SU-DHL-6 (cell line): ENCODE measurements at regions not wholly inside any gene's neighbourhood (a gene's known extent, or its start where the extent isn't known, plus 50 kb on each side); places are given as distances from the start of the nearest gene placed in this dataset.

Source experiments
- EZH2phosphoT487 ChIP-seq: fragments of 200-600 bp; sonication (generic), shearing (Covaris generic); conservative IDR thresholded peaks from 2 replicates; pipeline ENCODE4 v1.6.1; 2018; ENCODE audit warnings: mild to moderate bottlenecking, antibody characterized with exemption, low read length, moderate library complexity, mixed read lengths
- TF ChIP-seq, protein P1 (sequence below): fragments of 200-600 bp; sonication (generic); IDR thresholded peaks from one replicate; pipeline ENCODE4 v1.5.1; 2017; ENCODE audit warnings: antibody characterized with exemption, mild to moderate bottlenecking, low read length, moderate library complexity; ENCODE audit not compliant: insufficient read depth, poor library complexity, severe bottlenecking

DNA sequence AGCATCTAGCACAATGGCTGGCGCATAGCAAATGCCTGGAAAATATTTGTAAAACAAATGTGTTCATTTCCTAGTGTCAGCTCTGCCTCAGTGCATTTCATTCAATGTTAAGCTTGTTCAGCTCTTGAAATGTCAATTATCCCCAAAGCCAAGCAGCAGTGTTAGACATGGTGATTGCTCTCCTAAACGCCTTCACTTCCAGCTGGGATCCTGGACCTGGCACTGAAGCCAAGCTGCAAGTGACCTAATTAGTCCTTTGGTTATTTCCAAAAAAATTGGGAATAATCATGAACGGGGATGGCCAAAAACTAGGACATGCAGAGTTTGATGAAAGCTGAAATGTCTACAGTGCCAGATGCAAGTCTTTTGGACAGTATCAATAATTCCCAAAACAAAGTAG is 54.9 kb upstream of the MDGA2 start:
- TF ChIP-seq, protein P1, sequence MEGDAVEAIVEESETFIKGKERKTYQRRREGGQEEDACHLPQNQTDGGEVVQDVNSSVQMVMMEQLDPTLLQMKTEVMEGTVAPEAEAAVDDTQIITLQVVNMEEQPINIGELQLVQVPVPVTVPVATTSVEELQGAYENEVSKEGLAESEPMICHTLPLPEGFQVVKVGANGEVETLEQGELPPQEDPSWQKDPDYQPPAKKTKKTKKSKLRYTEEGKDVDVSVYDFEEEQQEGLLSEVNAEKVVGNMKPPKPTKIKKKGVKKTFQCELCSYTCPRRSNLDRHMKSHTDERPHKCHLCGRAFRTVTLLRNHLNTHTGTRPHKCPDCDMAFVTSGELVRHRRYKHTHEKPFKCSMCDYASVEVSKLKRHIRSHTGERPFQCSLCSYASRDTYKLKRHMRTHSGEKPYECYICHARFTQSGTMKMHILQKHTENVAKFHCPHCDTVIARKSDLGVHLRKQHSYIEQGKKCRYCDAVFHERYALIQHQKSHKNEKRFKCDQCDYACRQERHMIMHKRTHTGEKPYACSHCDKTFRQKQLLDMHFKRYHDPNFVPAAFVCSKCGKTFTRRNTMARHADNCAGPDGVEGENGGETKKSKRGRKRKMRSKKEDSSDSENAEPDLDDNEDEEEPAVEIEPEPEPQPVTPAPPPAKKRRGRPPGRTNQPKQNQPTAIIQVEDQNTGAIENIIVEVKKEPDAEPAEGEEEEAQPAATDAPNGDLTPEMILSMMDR = no peak
- TF ChIP-seq EZH2phosphoT487 = no peak
